ENCODE measurements at regions not wholly inside any gene's neighbourhood (a gene's known extent, or its start where the extent isn't known, plus 50 kb on each side); places are given as distances from the start of the nearest gene placed in this dataset.
A peak's percentile ranks its signal among the peaks of the same experiment; 100 is the strongest.

- Histone ChIP-seq H3K9me3 (ENCODE audit: control insufficient read depth in 2 of 2, low read length in 2 of 2) (no peaks in the 10 kb centered on the region), H3K36me3 (ENCODE audit: control insufficient read depth, insufficient read depth, low read length) (no peaks in the 10 kb centered on the region), H3K4me1 (ENCODE audit: control insufficient read depth, insufficient read depth, low read length, poor library complexity, severe bottlenecking) (no peaks in the 10 kb centered on the region), H3K27ac (ENCODE audit: insufficient read depth, low read length, poor library complexity, severe bottlenecking) (no peak overlapping the region), H3K4me3 (ENCODE audit: low read depth, low read length) (no peak overlapping the region), H3K27me3 (ENCODE audit: control insufficient read depth, insufficient read depth, low read length) (no peaks in the 10 kb centered on the region)
- Mint-ChIP-seq H3K36me3 (no peaks in the 10 kb centered on the region), H3K27ac (no peak overlapping the region), H3K9me3 (peaks cover 0 to 3% (median 2%) of the 10 kb centered on the region in 7 donors), H3K4me3 (no peak overlapping the region), H3K27me3 (no peaks in the 10 kb centered on the region), H3K4me1 (no peaks in the 10 kb centered on the region)
- ATAC-seq (ENCODE audit: low read depth in 2 of 2) (no peak), DNase-seq (no peak)
These were observed 356.6 kb upstream of the SALL3 start for GRCh38 chr18:78622907-78623541.

GRCh38 chr18:78624646-78625279 lies 354.9 kb upstream of the SALL3 start:
- no peaks in the 10 kb centered on the region for H3K9me3 ChIP-seq (ENCODE audit: control insufficient read depth in 2 of 2, low read length in 2 of 2)
- H3K36me3 ChIP-seq (ENCODE audit: control insufficient read depth, insufficient read depth, low read length) = no peaks in the 10 kb centered on the region
- H3K27me3 ChIP-seq (ENCODE audit: control insufficient read depth, insufficient read depth, low read length) = no peaks in the 10 kb centered on the region
- H3K27ac Mint-ChIP-seq = no peak overlapping the region
- no peak overlapping the region for H3K4me3 ChIP-seq (ENCODE audit: low read depth, low read length)
- no peaks in the 10 kb centered on the region for H3K4me1 ChIP-seq (ENCODE audit: control insufficient read depth, insufficient read depth, low read length, poor library complexity, severe bottlenecking)
- H3K27me3 Mint-ChIP-seq = no peaks in the 10 kb centered on the region
- peaks cover 0 to 8% (median 1%) of the 10 kb centered on the region in 7 donors for H3K9me3 Mint-ChIP-seq
- no peaks in the 10 kb centered on the region for H3K36me3 Mint-ChIP-seq
- no peak overlapping the region for H3K27ac ChIP-seq (ENCODE audit: insufficient read depth, low read length, poor library complexity, severe bottlenecking)
- ATAC-seq (ENCODE audit: low read depth in 2 of 2) = no peak
- H3K4me1 Mint-ChIP-seq = no peaks in the 10 kb centered on the region
- DNase-seq = no peak
- no peak overlapping the region for H3K4me3 Mint-ChIP-seq

- Mint-ChIP-seq H3K27me3 (no peaks in the 10 kb centered on the region), H3K36me3 (no peaks in the 10 kb centered on the region), H3K27ac (no peak overlapping the region), H3K9me3 (peaks cover 0 to 8% (median 4%) of the 10 kb centered on the region in 7 donors), H3K4me3 (no peak overlapping the region), H3K4me1 (no peaks in the 10 kb centered on the region)
- Histone ChIP-seq H3K4me1 (ENCODE audit: control insufficient read depth, insufficient read depth, low read length, poor library complexity, severe bottlenecking) (no peaks in the 10 kb centered on the region), H3K4me3 (ENCODE audit: low read depth, low read length) (no peak overlapping the region), H3K36me3 (ENCODE audit: control insufficient read depth, insufficient read depth, low read length) (no peaks in the 10 kb centered on the region), H3K27me3 (ENCODE audit: control insufficient read depth, insufficient read depth, low read length) (no peaks in the 10 kb centered on the region), H3K9me3 (ENCODE audit: control insufficient read depth in 2 of 2, low read length in 2 of 2) (no peaks in the 10 kb centered on the region), H3K27ac (ENCODE audit: insufficient read depth, low read length, poor library complexity, severe bottlenecking) (no peak overlapping the region)
- ATAC-seq (ENCODE audit: low read depth in 2 of 2) = no peak
- no peak for DNase-seq
These were observed 353.8 kb upstream of the SALL3 start for GRCh38 chr18:78625847-78626246.

GRCh38 chr18:78627551-78628346 lies 351.9 kb upstream of the SALL3 start:
- Histone ChIP-seq H3K27ac (ENCODE audit: insufficient read depth, low read length, poor library complexity, severe bottlenecking) (no peak overlapping the region), H3K4me1 (ENCODE audit: control insufficient read depth, insufficient read depth, low read length, poor library complexity, severe bottlenecking) (no peaks in the 10 kb centered on the region), H3K36me3 (ENCODE audit: control insufficient read depth, insufficient read depth, low read length) (no peaks in the 10 kb centered on the region), H3K9me3 (ENCODE audit: control insufficient read depth in 2 of 2, low read length in 2 of 2) (no peaks in the 10 kb centered on the region), H3K27me3 (ENCODE audit: control insufficient read depth, insufficient read depth, low read length) (no peaks in the 10 kb centered on the region), H3K4me3 (ENCODE audit: low read depth, low read length) (no peak overlapping the region)
- peaks cover 0 to 9% (median 8%) of the 10 kb centered on the region in 7 donors for H3K9me3 Mint-ChIP-seq
- H3K4me3 Mint-ChIP-seq = no peak overlapping the region
- DNase-seq (no peak), ATAC-seq (ENCODE audit: low read depth in 2 of 2) (no peak)
- no peaks in the 10 kb centered on the region for H3K36me3 Mint-ChIP-seq
- no peaks in the 10 kb centered on the region for H3K4me1 Mint-ChIP-seq
- no peak overlapping the region for H3K27ac Mint-ChIP-seq
- no peaks in the 10 kb centered on the region for H3K27me3 Mint-ChIP-seq

GRCh38 chr18:78629426-78629825 lies 350.2 kb upstream of the SALL3 start:
- Mint-ChIP-seq H3K27me3 (no peaks in the 10 kb centered on the region), H3K9me3 (peaks cover 0 to 10% (median 8%) of the 10 kb centered on the region in 7 donors), H3K27ac (no peak overlapping the region), H3K36me3 (no peaks in the 10 kb centered on the region), H3K4me3 (peak overlapping the region in 1 of 4 donors; percentile 69), H3K4me1 (peaks cover 0 to 6% (median 0%) of the 10 kb centered on the region in 4 donors)
- Histone ChIP-seq H3K4me1 (ENCODE audit: control insufficient read depth, insufficient read depth, low read length, poor library complexity, severe bottlenecking) (no peaks in the 10 kb centered on the region), H3K27me3 (ENCODE audit: control insufficient read depth, insufficient read depth, low read length) (no peaks in the 10 kb centered on the region), H3K36me3 (ENCODE audit: control insufficient read depth, insufficient read depth, low read length) (no peaks in the 10 kb centered on the region), H3K9me3 (ENCODE audit: control insufficient read depth in 2 of 2, low read length in 2 of 2) (no peaks in the 10 kb centered on the region), H3K27ac (ENCODE audit: insufficient read depth, low read length, poor library complexity, severe bottlenecking) (no peak overlapping the region), H3K4me3 (ENCODE audit: low read depth, low read length) (no peak overlapping the region)
- ATAC-seq (ENCODE audit: low read depth in 2 of 2) (no peak), DNase-seq (no peak)

- no peak overlapping the region for H3K4me3 Mint-ChIP-seq
- H3K27me3 Mint-ChIP-seq = no peaks in the 10 kb centered on the region
- no peaks in the 10 kb centered on the region for H3K36me3 Mint-ChIP-seq
- peaks cover 0 to 11% (median 7%) of the 10 kb centered on the region in 7 donors for H3K9me3 Mint-ChIP-seq
- no peak for DNase-seq
- Histone ChIP-seq H3K36me3 (ENCODE audit: control insufficient read depth, insufficient read depth, low read length) (no peaks in the 10 kb centered on the region), H3K4me1 (ENCODE audit: control insufficient read depth, insufficient read depth, low read length, poor library complexity, severe bottlenecking) (no peaks in the 10 kb centered on the region), H3K9me3 (ENCODE audit: control insufficient read depth in 2 of 2, low read length in 2 of 2) (no peaks in the 10 kb centered on the region), H3K27me3 (ENCODE audit: control insufficient read depth, insufficient read depth, low read length) (no peaks in the 10 kb centered on the region), H3K27ac (ENCODE audit: insufficient read depth, low read length, poor library complexity, severe bottlenecking) (no peak overlapping the region), H3K4me3 (ENCODE audit: low read depth, low read length) (no peak overlapping the region)
- peaks cover 0 to 10% (median 0%) of the 10 kb centered on the region in 4 donors for H3K4me1 Mint-ChIP-seq
- ATAC-seq (ENCODE audit: low read depth in 2 of 2) = no peak
- H3K27ac Mint-ChIP-seq = no peak overlapping the region
These were observed 349.3 kb upstream of the SALL3 start for GRCh38 chr18:78630356-78630755.

GRCh38 chr18:78630981-78631510 lies 348.6 kb upstream of the SALL3 start:
- H3K9me3 ChIP-seq (ENCODE audit: control insufficient read depth in 2 of 2, low read length in 2 of 2) = peaks cover 0 to under 1% of the 10 kb centered on the region in 2 experiments
- Mint-ChIP-seq H3K27ac (no peak overlapping the region), H3K36me3 (no peaks in the 10 kb centered on the region), H3K27me3 (no peaks in the 10 kb centered on the region), H3K9me3 (peaks cover 4 to 15% (median 9%) of the 10 kb centered on the region in 7 donors), H3K4me1 (peaks cover 0 to 15% (median 2%) of the 10 kb centered on the region in 4 donors), H3K4me3 (no peak overlapping the region)
- no peaks in the 10 kb centered on the region for H3K27me3 ChIP-seq (ENCODE audit: control insufficient read depth, insufficient read depth, low read length)
- DNase-seq (no peak), ATAC-seq (ENCODE audit: low read depth in 2 of 2) (no peak)
- H3K36me3 ChIP-seq (ENCODE audit: control insufficient read depth, insufficient read depth, low read length) = no peaks in the 10 kb centered on the region
- H3K4me1 ChIP-seq (ENCODE audit: control insufficient read depth, insufficient read depth, low read length, poor library complexity, severe bottlenecking) = no peaks in the 10 kb centered on the region
- H3K27ac ChIP-seq (ENCODE audit: insufficient read depth, low read length, poor library complexity, severe bottlenecking) = no peak overlapping the region
- no peak overlapping the region for H3K4me3 ChIP-seq (ENCODE audit: low read depth, low read length)
